Natural killer cell treated with Interleukin-12 subunit alpha and Interleukin-12 subunit beta and Interleukin-15 and Interleukin-18, amount 100 ng/mL, for 72 hours (primary cell): ENCODE measurements at regions not wholly inside any gene's neighbourhood (a gene's known extent, or its start where the extent isn't known, plus 50 kb on each side); places are given as distances from the start of the nearest gene placed in this dataset.

ENCODE experiments used
- ATAC-seq, 2 donors: fragments of 150-1000 bp; cut with Tn5 transposase in 1 of 2; sonication (Bioruptor Pico), chemical (Tn5 transposase) in 1 of 2; 2 replicates each; pipeline ENCODE4 v1.10.0; 2021
- DNase-seq: peaks from one replicate; pipeline ENCODE4 v3.0.0; 2022; ENCODE audit warnings: low spot score
- H3K27ac Mint-ChIP-seq, 2 donors: 1 replicate in 1 of 2; 2 replicates in 1 of 2; pipeline ENCODE4 v1.8.0; 2022; ENCODE audit warnings: mixed read lengths in 2 of 2, mild to moderate bottlenecking in 1 of 2, moderate library complexity in 1 of 2
- H3K27me3 Mint-ChIP-seq, 2 donors: 1 replicate in 1 of 2; 2 replicates in 1 of 2; pipeline ENCODE4 v1.8.0; 2022; ENCODE audit warnings: mixed read lengths in 2 of 2
- H3K36me3 Mint-ChIP-seq: one replicate; pipeline ENCODE4 v1.8.0; 2022; ENCODE audit warnings: mixed read lengths
- H3K4me1 Mint-ChIP-seq, 2 donors: 1 replicate in 1 of 2; 2 replicates in 1 of 2; pipeline ENCODE4 v1.8.0; 2022; ENCODE audit warnings: low read depth in 2 of 2, mixed read lengths in 2 of 2, mild to moderate bottlenecking in 1 of 2
- H3K4me3 Mint-ChIP-seq: one replicate; pipeline ENCODE4 v1.8.0; 2022; ENCODE audit warnings: mixed read lengths
- H3K9me3 Mint-ChIP-seq: 2 replicates; pipeline ENCODE4 v1.8.0; 2022; ENCODE audit warnings: mixed read lengths

- peaks cover 9 to 13% of the 10 kb centered on the region in 2 donors for H3K27me3 Mint-ChIP-seq
- peak overlapping the region; percentile 84 for H3K4me3 Mint-ChIP-seq
- H3K9me3 Mint-ChIP-seq = no peaks in the 10 kb centered on the region
- H3K4me1 Mint-ChIP-seq = peaks cover 7 to 12% of the 10 kb centered on the region in 2 donors
- H3K36me3 Mint-ChIP-seq = no peaks in the 10 kb centered on the region
- DNase-seq (peak; percentile 75), ATAC-seq (peak; percentile 83 to 86)
- H3K27ac Mint-ChIP-seq = peak overlapping the region; percentile 79 to 87
Measured at GRCh38 chr7:55641273-55641691, 69.0 kb upstream of the VOPP1 start.

GRCh38 chr7:55639640-55640039 lies 67.3 kb upstream of the VOPP1 start:
- H3K36me3 Mint-ChIP-seq = no peaks in the 10 kb centered on the region
- no peaks in the 10 kb centered on the region for H3K9me3 Mint-ChIP-seq
- H3K27me3 Mint-ChIP-seq = peaks cover 9 to 14% of the 10 kb centered on the region in 2 donors
- ATAC-seq (no peak), DNase-seq (no peak)
- H3K27ac Mint-ChIP-seq = peak overlapping the region in 1 of 2 donors; percentile 2
- no peak overlapping the region for H3K4me3 Mint-ChIP-seq
- peaks cover 7 to 12% of the 10 kb centered on the region in 2 donors for H3K4me1 Mint-ChIP-seq

- Mint-ChIP-seq H3K27ac (no peak overlapping the region), H3K4me3 (no peak overlapping the region), H3K9me3 (no peaks in the 10 kb centered on the region), H3K27me3 (peaks cover 15 to 18% of the 10 kb centered on the region in 2 donors), H3K36me3 (no peaks in the 10 kb centered on the region), H3K4me1 (no peaks in the 10 kb centered on the region)
- DNase-seq = no peak
- ATAC-seq = no peak
Measured at GRCh38 chr7:55629051-55629677, 56.9 kb upstream of the VOPP1 start.

DNA sequence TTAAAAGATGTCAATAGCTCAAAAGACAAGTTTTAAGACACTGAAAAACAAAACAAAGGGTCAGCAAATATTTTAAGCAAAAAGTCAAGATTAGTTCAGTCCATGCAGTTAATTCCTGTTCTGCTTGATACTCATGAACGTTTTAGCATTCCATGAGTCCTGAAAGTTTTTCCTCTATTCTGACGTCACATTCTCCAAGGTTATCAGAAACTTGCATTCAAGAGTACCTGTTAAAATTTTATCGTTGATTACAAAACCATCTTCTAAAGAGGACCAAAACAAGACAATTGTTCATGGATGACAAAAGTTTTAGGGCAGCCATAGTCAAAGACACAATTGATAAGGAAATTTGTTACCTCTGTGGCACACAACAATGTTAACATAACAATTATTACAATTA lies 52.5 kb upstream of the VOPP1 start:
- no peak for ATAC-seq
- Mint-ChIP-seq H3K4me3 (no peak overlapping the region), H3K9me3 (no peaks in the 10 kb centered on the region), H3K36me3 (no peaks in the 10 kb centered on the region), H3K4me1 (no peaks in the 10 kb centered on the region), H3K27me3 (peaks cover 18 to 42% of the 10 kb centered on the region in 2 donors), H3K27ac (no peak overlapping the region)
- DNase-seq = no peak

GRCh38 chr7:55623617-55624016 lies 51.3 kb upstream of the VOPP1 start:
- H3K27me3 Mint-ChIP-seq = peaks cover 11 to 33% of the 10 kb centered on the region in 2 donors
- H3K36me3 Mint-ChIP-seq = peaks cover under 1% of the 10 kb centered on the region
- H3K4me3 Mint-ChIP-seq = no peak overlapping the region
- H3K9me3 Mint-ChIP-seq = no peaks in the 10 kb centered on the region
- no peak overlapping the region for H3K27ac Mint-ChIP-seq
- no peak for DNase-seq
- no peaks in the 10 kb centered on the region for H3K4me1 Mint-ChIP-seq
- ATAC-seq = no peak

GRCh38 chr7:55622241-55622640 lies 49.9 kb upstream of the VOPP1 start:
- no peak for DNase-seq
- Mint-ChIP-seq H3K9me3 (no peaks in the 10 kb centered on the region), H3K27me3 (peaks cover 18 to 40% of the 10 kb centered on the region in 2 donors), H3K4me3 (no peak overlapping the region), H3K4me1 (no peaks in the 10 kb centered on the region), H3K36me3 (peaks cover 7% of the 10 kb centered on the region), H3K27ac (no peak overlapping the region)
- ATAC-seq = no peak
